ENCODE measurements at regions not wholly inside any gene's neighbourhood (a gene's known extent, or its start where the extent isn't known, plus 50 kb on each side); places are given as distances from the start of the nearest gene placed in this dataset.
"Not testable (repeated sequence)": the region's sequence is repeated elsewhere in the genome, so short reads cannot be mapped to it uniquely, and the experiment has no call there.

GRCh38 chr3:82587174-82587573 lies 825.7 kb upstream of the GBE1 start:
- no peak for DNase-seq

GRCh38 chr3:82586414-82586813 lies 825.0 kb upstream of the GBE1 start:
- no peak for DNase-seq

- not testable (repeated sequence) for DNase-seq
Measured at GRCh38 chr3:82586002-82586401, 824.6 kb upstream of the GBE1 start.

DNA sequence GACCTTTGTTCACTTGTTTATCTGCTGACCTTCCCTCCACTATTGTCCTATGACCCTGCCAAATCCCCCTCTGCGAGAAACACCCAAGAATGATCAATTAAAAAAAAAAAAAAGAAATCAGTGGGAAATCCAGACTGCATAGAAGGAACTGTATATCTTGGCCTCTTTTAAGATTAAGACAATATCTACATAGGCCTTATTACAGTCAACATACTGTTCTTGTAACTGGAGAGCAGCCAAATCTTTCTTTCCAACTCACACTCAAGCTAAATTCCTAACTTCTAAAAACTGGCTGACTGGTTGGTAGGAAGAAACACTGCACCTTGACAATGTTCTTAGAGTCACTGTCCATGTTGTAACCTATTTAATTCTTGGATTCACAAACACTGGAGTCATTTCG lies 824.1 kb upstream of the GBE1 start:
- not testable (repeated sequence) for DNase-seq

DNA sequence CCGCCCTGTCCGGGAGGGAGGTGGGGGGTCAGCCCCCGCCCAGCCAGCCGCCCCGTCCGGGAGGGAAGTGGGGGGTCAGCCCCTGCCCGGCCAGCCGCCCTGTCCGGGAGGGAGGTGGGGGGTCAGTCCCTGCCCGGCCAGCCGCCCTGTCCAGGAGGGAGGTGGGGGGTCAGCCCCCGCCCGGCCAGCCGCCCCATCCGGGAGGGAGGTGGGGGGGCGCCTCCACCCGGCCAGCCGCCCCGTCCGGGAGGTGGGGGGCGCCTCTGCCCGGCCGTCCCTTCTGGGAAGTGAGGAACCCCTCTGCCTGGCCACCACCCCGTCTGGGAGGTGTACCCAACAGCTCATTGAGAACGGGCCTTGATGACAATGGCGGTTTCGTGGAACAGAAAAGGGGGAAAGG lies 823.4 kb upstream of the GBE1 start:
- DNase-seq, result not testable (repeated sequence)

- DNase-seq, result not testable (repeated sequence)
Measured at GRCh38 chr3:82584415-82584814, 823.0 kb upstream of the GBE1 start.

GRCh38 chr3:82581350-82581749 lies 819.9 kb upstream of the GBE1 start:
- DNase-seq, result no peak

DNA sequence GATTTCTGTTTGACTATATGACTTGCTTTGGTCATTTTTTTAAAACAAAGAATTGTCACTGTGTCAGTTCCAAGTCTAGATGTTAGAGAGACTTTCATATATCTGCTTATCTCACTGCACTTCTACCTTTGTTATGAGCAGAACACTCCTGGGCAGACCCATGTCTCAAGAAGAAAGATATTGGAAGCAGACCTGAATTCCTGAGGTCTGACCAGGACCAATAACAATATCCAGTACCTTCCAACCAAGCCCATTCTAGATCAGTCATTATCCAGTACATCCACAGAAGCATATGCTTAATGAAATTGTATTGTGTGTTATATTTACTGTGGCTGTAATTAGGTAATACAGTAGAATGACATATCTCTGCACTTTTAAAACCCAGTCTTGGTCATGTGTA lies 811.3 kb upstream of the GBE1 start:
- DNase-seq, result no peak

- DNase-seq, result no peak
Measured at GRCh38 chr3:82568776-82569338, 807.4 kb upstream of the GBE1 start.

DNA sequence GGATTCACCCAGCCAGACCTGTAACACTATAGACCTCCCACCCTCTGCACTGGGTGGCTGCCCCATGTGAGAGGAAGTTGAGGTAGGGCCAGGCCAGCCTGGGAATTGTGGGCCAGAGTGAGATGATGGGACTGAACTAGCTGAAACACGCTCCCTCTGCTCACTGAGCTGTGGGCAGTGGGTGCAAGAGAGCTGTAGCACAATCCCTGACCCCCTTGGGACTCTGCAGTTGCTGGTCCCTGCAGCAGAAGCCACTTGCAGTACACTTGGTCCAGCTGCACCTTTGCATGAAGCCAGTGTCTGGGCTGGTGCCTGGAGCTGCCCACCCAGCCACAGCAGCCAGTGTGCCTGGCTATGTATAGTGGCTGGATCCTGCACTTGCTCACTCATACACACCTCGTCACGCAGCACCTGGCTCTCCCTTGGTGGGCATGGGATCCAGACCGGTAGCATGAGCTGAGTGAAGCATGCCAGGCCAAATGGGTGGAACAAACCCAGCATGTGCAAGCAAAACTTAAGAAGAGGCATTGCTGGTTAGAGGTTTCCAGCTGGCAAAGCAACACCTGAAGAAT lies 805.7 kb upstream of the GBE1 start:
- DNase-seq, result no peak

DNA sequence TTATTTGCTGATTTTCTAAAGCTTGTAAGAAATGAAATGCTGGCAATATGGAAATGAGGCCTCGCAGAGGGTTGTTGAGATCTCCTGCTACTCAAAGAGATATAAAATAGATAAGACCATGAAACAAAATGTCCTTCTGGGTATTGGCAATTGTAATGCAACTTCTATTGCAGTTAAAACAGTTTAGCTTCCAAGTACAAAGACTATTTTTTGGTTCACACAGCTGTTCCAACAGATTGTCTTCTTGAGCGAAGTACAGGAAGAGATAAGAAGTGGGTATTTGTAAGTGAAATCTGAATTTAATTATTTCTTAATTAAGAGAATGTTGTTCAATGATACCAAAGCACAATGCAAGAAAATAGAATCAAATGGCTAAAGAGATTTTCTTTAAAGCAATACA lies 801.5 kb upstream of the GBE1 start:
- no peak for DNase-seq

- no peak for DNase-seq
Measured at GRCh38 chr3:82561784-82562183, 800.3 kb upstream of the GBE1 start.

- DNase-seq, result no peak
Measured at GRCh38 chr3:82558081-82558480, 796.6 kb upstream of the GBE1 start.

DNA sequence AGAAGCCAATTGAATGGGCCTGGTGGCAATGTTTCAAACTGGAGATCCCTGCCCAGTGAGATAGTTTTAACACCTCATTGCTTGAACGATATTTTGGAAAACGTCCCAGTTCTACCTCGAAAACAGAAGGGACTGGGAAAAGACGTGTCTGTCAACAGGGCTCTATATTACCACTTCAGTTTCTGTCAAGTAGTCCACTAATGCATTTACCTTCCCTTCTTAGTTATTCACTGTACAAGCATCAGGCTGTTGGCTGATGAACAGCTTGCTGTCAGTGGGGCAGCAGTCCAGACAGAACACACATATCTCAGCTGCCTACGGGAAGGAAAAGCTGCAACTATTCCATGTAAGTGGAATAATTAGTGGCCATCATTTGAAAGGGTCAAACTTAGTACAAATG lies 794.7 kb upstream of the GBE1 start:
- no peak for DNase-seq

DNA sequence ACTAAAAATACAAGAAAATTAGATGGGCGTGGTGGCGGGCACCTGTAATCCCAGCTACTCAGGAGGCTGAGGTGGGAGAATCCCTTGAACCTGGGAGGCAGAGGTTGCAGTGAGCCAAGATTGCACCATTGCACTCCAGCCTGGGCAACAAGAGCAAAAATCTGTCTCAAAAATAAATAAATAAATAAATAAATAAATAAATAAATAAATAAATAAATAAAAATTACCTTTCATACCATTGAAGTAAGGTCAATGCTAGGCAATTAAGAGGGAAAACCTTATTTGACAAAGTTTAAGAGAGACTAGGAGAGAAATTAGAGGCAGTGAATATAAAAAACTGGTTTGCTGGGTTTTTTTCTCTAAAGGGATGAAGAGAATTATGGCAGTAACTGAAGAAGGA lies 781.1 kb upstream of the GBE1 start:
- not testable (repeated sequence) for DNase-seq

GRCh38 chr3:82521657-82522056 lies 760.2 kb upstream of the GBE1 start:
- no peak for DNase-seq

DNA sequence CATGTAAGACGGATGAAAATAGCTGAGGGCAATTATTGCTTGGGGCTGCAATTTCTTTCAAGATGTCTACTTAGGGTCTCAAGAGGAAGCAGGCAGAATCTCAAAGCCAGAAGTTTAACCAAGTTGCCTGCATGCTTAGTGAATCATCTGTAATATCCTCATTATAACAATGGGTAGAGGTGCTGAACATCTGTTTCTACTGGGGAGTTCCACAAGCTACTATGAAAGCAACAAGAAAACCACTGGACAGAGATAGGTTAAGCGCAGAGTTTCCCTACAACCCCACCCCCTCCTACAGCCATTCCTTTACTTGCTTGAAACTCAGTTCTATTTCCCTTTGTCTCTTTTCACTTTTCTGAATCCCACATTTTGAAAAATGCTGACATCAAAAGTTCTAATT lies 759.4 kb upstream of the GBE1 start:
- no peak for DNase-seq

DNA sequence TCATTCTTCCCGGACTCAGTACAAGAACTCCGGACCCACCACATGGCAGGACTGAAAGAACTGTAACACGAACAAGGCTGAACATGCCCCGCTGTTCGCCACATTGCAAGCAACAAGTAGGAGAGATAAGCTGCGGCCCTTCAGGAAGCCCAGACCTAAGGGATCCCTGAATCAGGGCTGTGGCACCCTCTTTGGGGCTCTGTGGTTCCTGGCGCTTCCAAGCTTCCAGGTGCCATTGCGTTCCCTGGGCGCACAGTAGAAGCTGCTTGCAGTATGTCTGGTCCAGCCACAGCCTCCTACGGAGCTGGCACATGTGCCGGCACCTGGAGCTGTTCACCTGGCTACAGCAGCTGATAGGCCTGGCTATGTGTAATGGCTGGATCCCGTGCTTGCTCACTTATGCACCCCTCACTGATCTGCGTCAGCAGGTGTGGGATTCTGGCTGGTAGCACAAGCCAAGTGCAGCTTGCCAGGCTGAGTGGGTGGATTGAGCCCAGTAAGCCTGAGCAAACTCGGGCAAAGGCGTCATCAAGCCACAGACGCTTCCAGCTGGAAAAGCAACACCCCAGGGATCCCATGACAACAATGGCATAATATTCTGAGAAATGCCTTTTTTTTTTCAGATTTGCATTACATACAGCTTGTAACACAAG lies 748.6 kb upstream of the GBE1 start:
- no peak for DNase-seq

DNA sequence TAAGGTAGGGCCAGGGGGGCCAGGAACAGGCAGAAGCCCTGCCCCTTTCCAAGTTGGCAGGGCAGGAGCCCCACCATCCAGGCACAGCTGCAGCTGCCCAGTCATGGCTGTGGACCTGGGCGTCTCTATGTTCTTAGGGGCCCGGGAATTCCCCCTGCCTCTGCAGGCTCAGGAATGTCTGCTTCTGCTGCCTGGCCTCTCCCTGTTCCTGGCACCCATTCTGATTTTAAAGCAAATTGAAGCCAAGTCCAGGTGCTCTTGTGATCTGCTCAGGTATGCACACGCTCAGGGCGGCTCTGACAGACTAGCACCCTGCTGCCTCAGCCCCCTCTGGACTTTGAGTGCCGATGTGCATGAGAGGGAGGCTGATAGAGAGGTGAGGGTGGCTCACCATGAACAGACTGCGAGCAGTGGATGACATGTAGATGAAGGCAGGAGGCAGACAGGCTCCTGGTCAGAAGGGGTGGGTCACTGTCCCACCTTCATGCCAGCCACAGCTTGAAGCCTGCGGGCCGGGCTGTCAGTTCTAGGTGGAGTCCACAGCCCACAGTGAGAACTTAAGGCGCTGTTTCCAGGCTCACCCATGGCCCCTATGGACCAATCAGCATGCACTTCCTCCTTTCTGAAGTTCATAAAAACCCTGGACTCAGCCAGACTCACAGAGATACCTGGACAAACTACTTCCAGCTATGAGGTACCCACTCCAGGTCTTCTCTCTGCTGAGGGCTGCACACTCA lies 747.8 kb upstream of the GBE1 start:
- DNase-seq, result no peak

GRCh38 chr3:82506204-82506603 lies 744.8 kb upstream of the GBE1 start:
- DNase-seq, result no peak

DNA sequence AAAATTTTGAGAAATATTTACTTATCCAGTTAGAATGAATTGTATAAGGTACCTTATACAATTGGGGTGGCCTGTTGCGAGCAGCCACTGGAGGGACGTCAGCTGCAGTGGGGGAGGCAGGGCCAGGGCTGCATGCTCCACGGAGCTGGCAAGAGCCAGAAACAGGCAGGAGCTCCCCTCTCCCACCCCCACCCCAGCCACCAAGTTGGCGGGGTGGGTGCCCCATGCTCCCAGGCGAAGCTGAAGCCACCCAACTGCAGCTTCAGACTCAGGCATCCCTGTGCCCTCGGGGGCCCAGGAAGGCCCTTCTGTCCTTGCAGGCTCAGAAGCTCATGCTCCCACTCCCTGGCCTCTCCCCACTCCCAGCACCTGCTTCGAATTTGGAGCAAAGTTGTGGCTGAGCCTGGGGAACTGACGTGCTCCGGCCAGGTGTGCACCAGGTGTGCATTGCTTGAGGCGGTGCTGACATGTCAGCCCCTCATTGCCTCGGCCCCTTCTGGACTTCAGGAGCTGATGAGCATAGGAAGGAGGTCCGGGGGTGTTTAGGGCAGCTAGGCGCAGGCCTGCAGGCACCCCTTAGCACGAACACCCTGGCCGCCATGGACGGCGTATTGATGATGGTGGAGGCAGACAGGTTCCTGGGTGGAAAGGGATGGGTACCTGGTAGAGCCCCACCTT lies 743.8 kb upstream of the GBE1 start:
- DNase-seq, result no peak

DNA sequence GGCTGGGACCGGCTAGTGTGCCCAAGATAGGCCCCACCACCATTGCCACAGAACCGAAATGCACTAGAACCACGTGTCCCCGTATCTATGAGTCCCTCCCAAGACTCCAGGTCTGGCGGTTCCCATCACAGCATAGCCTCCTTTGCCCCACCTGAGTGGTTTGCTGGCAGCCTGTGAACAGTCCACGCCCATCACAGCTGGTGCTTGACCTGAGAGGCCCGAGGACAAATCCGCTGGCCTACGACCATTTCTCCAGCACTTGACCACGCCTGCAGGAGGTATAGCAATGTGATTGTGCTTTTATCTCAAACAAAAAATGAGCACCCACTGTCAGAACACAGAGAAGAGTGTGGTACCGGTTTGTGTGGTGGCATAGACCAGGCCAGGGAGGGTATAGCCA lies 736.7 kb upstream of the GBE1 start:
- DNase-seq, result no peak

- no peak for DNase-seq
Measured at GRCh38 chr3:82496890-82497560, 735.6 kb upstream of the GBE1 start.

All from stimulated activated CD4-positive, alpha-beta T cell treated with anti-CD3 and anti-CD28 coated beads, Interleukin-2, amount 100 ng/mL, for 48 hours (primary cell).